Gastroesophageal sphincter (tissue), 4 donors: ENCODE measurements at regions not wholly inside any gene's neighbourhood (a gene's known extent, or its start where the extent isn't known, plus 50 kb on each side); places are given as distances from the start of the nearest gene placed in this dataset.

Source experiments
- ATAC-seq: fragments of 150-250 bp; one replicate; pipeline ENCODE4 v1.9.1; 2016; ENCODE audit warnings: mild to moderate bottlenecking, moderate library complexity
- H3K27ac ChIP-seq, 4 donors: fragments of 200-600 bp; sonication (generic) in 3 of 4; 1 replicate in 3 of 4; 2 replicates in 1 of 4; pipeline ENCODE4 v1.5.1; 2016 to 2019
- H3K27me3 ChIP-seq: fragments of 200-600 bp; sonication (generic); one replicate; pipeline ENCODE4 v1.5.1; 2019
- H3K36me3 ChIP-seq, 2 donors: fragments of 200-600 bp; sonication (generic); one replicate each; pipeline ENCODE4 v1.5.1; 2019; ENCODE audit warnings: control low read depth in 1 of 2
- H3K4me1 ChIP-seq, 3 donors: fragments of 200-600 bp; sonication (generic); 1 replicate in 2 of 3; 2 replicates in 1 of 3; pipeline ENCODE4 v1.5.1; 2016 to 2019; ENCODE audit warnings: control low read depth in 2 of 3
- H3K4me3 ChIP-seq, 2 donors: fragments of 200-600 bp; sonication (generic); one replicate each; pipeline ENCODE4 v1.5.1; 2019; ENCODE audit warnings: mild to moderate bottlenecking in 1 of 2, moderate library complexity in 1 of 2
- H3K9me3 ChIP-seq, 3 donors: fragments of 200-600 bp; sonication (generic); one replicate each; pipeline ENCODE4 v1.5.1; 2017 to 2019; ENCODE audit warnings: control low read depth in 2 of 3
- EP300 ChIP-seq: sonication (generic); formaldehyde crosslinking; IDR thresholded peaks from one replicate; pipeline ENCODE4 v1.6.1; 2017; ENCODE audit warnings: antibody characterized with exemption, mild to moderate bottlenecking
- POLR2A ChIP-seq, 2 donors: fragments of 450-650 bp; IDR thresholded peaks; one replicate each; pipeline ENCODE4 v1.6.1; 2017; ENCODE audit warnings: antibody characterized with exemption in 2 of 2, mild to moderate bottlenecking in 2 of 2, moderate library complexity in 1 of 2
- POLR2AphosphoS5 ChIP-seq: sonication (generic); formaldehyde crosslinking; IDR thresholded peaks from one replicate; pipeline ENCODE4 v1.6.1; 2017; ENCODE audit warnings: antibody characterized with exemption
- WGBS, 2 donors: methylation state at CpG; one replicate each; pipeline ENCODE4 v1.1.5; 2018; ENCODE audit warnings: low coverage in 1 of 2; 5-methylcytosine and 5-hydroxymethylcytosine counted together
- TF ChIP-seq, protein P1 (sequence below), 4 experiments: fragments of 200-600 bp in 2 of 4; fragments of 450-650 bp in 2 of 4; sonication (generic) in 1 of 4; IDR thresholded peaks; one replicate each; pipeline ENCODE4 v1.5.1; 2017 to 2019; ENCODE audit warnings: antibody characterized with exemption in 4 of 4, mild to moderate bottlenecking in 2 of 4, moderate library complexity in 2 of 4

DNA sequence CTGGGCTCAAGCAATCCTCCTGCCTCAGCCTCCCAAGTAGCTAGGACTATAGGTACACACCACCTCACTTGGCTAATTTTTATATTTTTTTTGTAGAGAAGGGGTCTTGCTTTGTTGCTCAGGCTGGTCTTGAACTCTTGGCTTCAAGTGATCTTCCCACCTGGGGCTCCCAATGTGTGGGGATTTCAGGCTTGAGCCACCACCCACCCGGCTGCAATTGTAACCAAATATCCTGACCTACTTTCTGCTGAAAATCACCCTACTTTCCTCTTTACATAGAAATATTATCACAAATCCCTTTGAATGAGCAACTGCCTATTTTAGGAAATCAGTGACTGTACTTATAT is 59.6 kb upstream of the ZNF608 start:
- WGBS, 2 donors, result 43% methylated on average over 1 of the region's 1 CpG; no CpG with 5 or more reads in 1 of the 2 donors
- H3K27me3 ChIP-seq, result no peaks in the 10 kb centered on the region
- H3K4me3 ChIP-seq, result no peak overlapping the region
- H3K27ac ChIP-seq, result no peak overlapping the region
- H3K36me3 ChIP-seq, result no peaks in the 10 kb centered on the region
- TF ChIP-seq, protein P1, sequence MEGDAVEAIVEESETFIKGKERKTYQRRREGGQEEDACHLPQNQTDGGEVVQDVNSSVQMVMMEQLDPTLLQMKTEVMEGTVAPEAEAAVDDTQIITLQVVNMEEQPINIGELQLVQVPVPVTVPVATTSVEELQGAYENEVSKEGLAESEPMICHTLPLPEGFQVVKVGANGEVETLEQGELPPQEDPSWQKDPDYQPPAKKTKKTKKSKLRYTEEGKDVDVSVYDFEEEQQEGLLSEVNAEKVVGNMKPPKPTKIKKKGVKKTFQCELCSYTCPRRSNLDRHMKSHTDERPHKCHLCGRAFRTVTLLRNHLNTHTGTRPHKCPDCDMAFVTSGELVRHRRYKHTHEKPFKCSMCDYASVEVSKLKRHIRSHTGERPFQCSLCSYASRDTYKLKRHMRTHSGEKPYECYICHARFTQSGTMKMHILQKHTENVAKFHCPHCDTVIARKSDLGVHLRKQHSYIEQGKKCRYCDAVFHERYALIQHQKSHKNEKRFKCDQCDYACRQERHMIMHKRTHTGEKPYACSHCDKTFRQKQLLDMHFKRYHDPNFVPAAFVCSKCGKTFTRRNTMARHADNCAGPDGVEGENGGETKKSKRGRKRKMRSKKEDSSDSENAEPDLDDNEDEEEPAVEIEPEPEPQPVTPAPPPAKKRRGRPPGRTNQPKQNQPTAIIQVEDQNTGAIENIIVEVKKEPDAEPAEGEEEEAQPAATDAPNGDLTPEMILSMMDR (IDR thresholded peaks at IDR 0.05), result no peak
- TF ChIP-seq POLR2AphosphoS5 (no peak), EP300 (no peak), POLR2A (IDR thresholded peaks at IDR 0.05) (no peak)
- no peaks in the 10 kb centered on the region for H3K9me3 ChIP-seq
- H3K4me1 ChIP-seq, result peaks cover 0 to 14% (median 3%) of the 10 kb centered on the region in 3 donors
- ATAC-seq, result no peak

DNA sequence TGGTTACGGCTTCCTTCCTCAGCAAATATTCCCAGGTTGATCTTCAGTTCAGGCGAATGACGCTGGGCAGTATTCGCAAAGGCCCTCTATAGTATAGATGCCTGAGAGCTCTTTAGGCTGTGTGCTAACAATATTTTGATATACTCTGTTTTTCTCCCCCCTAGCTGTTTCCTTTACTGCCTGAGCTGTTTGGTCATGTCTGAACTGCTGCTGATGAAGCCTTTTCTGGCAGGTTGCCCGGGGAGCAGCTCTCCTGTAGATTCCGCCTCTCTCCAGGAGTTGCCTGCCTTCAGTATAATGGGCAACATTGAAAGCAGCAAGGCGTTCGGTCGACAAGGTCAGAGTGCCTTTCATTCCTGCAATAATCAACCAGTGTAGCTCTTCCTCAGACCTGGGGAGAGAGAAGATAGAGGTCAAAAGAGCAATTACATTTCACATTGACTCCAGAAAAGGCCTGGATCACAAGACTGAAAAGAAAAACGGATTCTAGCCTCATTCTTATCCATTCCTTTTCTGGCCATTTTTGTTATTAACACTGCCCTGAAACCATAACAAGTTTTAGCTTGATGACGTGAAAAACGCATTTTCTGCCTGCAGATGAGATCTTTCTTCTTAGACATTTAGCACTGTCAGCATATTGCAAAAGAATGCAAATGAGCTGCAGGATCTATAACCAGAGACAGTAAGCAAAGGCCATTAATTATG is 60.1 kb upstream of the ZNF608 start:
- Histone ChIP-seq H3K27ac (no peak overlapping the region), H3K27me3 (no peaks in the 10 kb centered on the region), H3K4me3 (no peak overlapping the region), H3K9me3 (no peaks in the 10 kb centered on the region), H3K4me1 (peaks cover 0 to 14% (median 3%) of the 10 kb centered on the region in 3 donors), H3K36me3 (no peaks in the 10 kb centered on the region)
- ATAC-seq, result peak; percentile 60
- no peak for TF ChIP-seq EP300
- no peak for TF ChIP-seq POLR2A (IDR thresholded peaks at IDR 0.05)
- no peak for TF ChIP-seq POLR2AphosphoS5
- TF ChIP-seq, protein P1 (IDR thresholded peaks at IDR 0.05), result no peak
- 38 to 50% methylated on average over 6 to 10 of the region's 12 CpGs for WGBS, 2 donors

DNA sequence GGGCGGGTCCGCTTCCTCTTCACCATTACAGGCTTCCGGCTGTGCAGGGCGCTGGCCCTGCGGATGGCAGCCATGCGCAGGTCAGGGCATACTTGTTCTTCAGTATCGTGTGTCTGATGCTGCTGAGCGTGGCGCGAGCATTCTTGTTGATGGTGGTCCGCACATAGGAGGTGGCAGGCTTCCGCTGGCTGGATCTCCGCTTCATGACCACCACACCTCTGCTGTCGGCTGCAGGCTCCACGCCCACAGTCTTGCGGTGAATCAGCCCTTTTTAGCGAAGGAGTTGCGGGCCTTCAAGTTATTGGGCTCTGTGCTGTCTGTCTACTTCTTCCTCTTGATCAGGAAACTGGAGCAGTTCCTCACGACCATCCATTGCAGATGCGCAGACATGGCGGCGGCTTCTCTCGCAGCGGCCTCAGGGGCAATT is 62.4 kb upstream of the ZNF608 start:
- no peaks in the 10 kb centered on the region for H3K36me3 ChIP-seq
- no peak overlapping the region for H3K27ac ChIP-seq
- no peaks in the 10 kb centered on the region for H3K9me3 ChIP-seq
- 93 to 96% methylated on average over 5 to 20 of the region's 24 CpGs for WGBS, 2 donors
- H3K4me1 ChIP-seq, result peaks cover 0 to 14% (median 3%) of the 10 kb centered on the region in 3 donors
- H3K4me3 ChIP-seq, result no peak overlapping the region
- ATAC-seq, result no peak
- TF ChIP-seq POLR2A (IDR thresholded peaks at IDR 0.05) (no peak), EP300 (no peak), POLR2AphosphoS5 (no peak)
- TF ChIP-seq, protein P1 (IDR thresholded peaks at IDR 0.05), result no peak
- H3K27me3 ChIP-seq, result no peaks in the 10 kb centered on the region

DNA sequence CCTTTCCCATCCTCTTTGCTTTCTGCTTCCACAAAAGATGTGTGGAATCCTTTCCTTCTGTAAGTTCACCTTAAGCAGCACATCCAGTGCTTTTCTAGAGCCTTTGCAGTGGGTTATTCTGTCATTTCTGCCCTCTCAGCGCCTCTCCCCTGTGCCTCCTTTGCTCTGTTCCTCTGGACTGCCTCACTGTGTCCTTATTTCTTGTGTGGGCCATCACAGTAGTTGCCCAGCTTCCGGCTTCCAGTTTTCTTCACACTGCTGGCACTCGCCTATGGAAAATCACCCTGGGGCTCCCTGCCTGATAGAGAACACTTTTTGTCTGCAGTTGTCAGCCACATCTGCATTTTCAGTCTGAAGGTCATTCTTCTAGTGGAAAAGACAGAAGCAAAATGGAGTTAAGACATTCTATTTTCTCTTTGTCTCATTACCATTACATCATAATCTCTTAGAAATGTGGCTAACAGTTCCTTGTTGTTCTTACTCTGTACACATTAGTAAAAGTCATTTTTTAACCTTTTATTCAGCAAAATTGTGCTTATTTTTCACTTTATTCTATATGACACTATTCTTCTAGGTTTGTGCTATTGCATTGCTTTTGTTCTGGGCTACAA is 64.1 kb upstream of the ZNF608 start:
- Histone ChIP-seq H3K9me3 (no peaks in the 10 kb centered on the region), H3K27me3 (no peaks in the 10 kb centered on the region), H3K27ac (no peak overlapping the region), H3K4me3 (no peak overlapping the region), H3K4me1 (peaks cover 0 to 14% (median 3%) of the 10 kb centered on the region in 3 donors), H3K36me3 (no peaks in the 10 kb centered on the region)
- TF ChIP-seq, protein P1 (IDR thresholded peaks at IDR 0.05), result no peak
- no peak for TF ChIP-seq EP300
- TF ChIP-seq POLR2A (IDR thresholded peaks at IDR 0.05), result no peak
- no peak for TF ChIP-seq POLR2AphosphoS5
- WGBS, 2 donors, result 72 to 76% methylated on average over 2 to 3 of the region's 3 CpGs
- ATAC-seq, result no peak
